Right lobe of liver (tissue), 6 donors: ENCODE measurements at regions not wholly inside any gene's neighbourhood (a gene's known extent, or its start where the extent isn't known, plus 50 kb on each side); places are given as distances from the start of the nearest gene placed in this dataset.

Source experiments
- ATAC-seq, 4 donors: fragments of 200-7000 bp; cut with Tn5 transposase; one replicate each; pipeline ENCODE4 v1.9.1; 2020; ENCODE audit warnings: mild to moderate bottlenecking in 4 of 4, moderate library complexity in 4 of 4
- DNase-seq, 3 donors: peaks; one replicate each; pipeline ENCODE4 v3.0.0-alpha.2; 2020
- H3K27ac ChIP-seq, 3 donors: fragments of 200-600 bp; one replicate each; pipeline ENCODE4 v1.8.0; 2022
- H3K27me3 ChIP-seq, 2 donors: fragments of 200-600 bp; one replicate each; pipeline ENCODE4 v1.8.0; 2022
- H3K36me3 ChIP-seq, 4 donors: fragments of 200-600 bp; sonication (generic) in 1 of 4; one replicate each; pipeline versions ENCODE4 v1.5.1 to v1.8.0; 2017 to 2022; ENCODE audit warnings: control low read depth in 1 of 4
- H3K4me1 ChIP-seq, 4 donors: fragments of 200-600 bp; sonication (generic) in 1 of 4; one replicate each; pipeline versions ENCODE4 v1.5.1 to v1.8.0; 2017 to 2022; ENCODE audit warnings: control low read depth in 1 of 4
- H3K4me3 ChIP-seq, 3 donors: fragments of 200-600 bp; one replicate each; pipeline ENCODE4 v1.8.0; 2022
- H3K9me3 ChIP-seq, 4 donors: fragments of 200-600 bp; sonication (generic) in 1 of 4; one replicate each; pipeline versions ENCODE4 v1.5.1 to v1.8.0; 2017 to 2022; ENCODE audit warnings: control low read depth in 1 of 4
- POLR2A ChIP-seq: fragments of 450-650 bp; IDR thresholded peaks from one replicate; pipeline ENCODE4 v1.6.1; 2017; ENCODE audit warnings: antibody characterized with exemption, mild to moderate bottlenecking
- WGBS: methylation state at CpG from one replicate; pipeline ENCODE4 v1.1.6; 2018; ENCODE audit warnings: low coverage, low lambda C conversion rate; ENCODE audit not compliant: insufficient coverage; ENCODE audit errors: missing lambda C conversion rate; 5-methylcytosine and 5-hydroxymethylcytosine counted together
- intact Hi-C, 2 donors: fragments of 100-400 bp; cut with DNase I; formaldehyde crosslinking; loops; one replicate each; pipeline versions ENCODE4 v1.11.2 to v1.14.1; 2022
- TF ChIP-seq, protein P1 (sequence below), 4 donors: fragments of 200-600 bp in 3 of 4; fragments of 450-650 bp in 1 of 4; IDR thresholded peaks; one replicate each; pipeline versions ENCODE4 v1.5.1 to v1.8.0; 2016 to 2022; ENCODE audit warnings: antibody characterized with exemption in 4 of 4, mild to moderate bottlenecking in 2 of 4
- donor health status: DM: no; HTN: yes; CAD: no.
- donor health status: DM: no; HTN: no; CAD: no.
- donor health status: DM: no; HTN: no; CAD: no.
- donor health status: DM: no; HTN: yes; CAD: no.
- donor health status: DM: no; HTN: yes; CAD: no.

DNA sequence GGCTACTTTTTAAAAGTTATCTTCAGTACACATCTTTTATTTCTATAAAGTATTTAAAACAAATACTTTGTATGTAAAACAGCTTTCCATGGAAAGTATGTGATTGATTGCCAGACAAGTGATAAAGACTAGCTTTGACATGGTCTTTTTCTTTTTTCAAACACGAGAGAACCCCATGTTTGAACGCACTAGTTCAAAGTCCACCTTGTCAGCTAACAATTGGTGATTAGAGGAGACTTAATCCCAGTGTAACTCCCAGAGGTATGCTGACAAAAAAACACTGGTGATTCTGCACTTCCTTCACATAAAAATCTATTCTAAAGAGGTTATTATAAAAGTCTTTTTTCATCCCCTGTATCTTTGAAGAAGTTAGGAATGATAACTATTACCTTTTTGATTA lies 438.1 kb downstream of the GJA1 start:
- no peak for TF ChIP-seq POLR2A
- H3K27ac ChIP-seq, result no peak overlapping the region
- H3K4me1 ChIP-seq, result no peaks in the 10 kb centered on the region
- H3K36me3 ChIP-seq, result no peaks in the 10 kb centered on the region
- 25% methylated on average over 2 of the region's 2 CpGs for WGBS
- H3K9me3 ChIP-seq, result no peaks in the 10 kb centered on the region
- ATAC-seq, result no peak
- no peak for DNase-seq
- H3K4me3 ChIP-seq, result no peak overlapping the region
- H3K27me3 ChIP-seq, result no peaks in the 10 kb centered on the region
- intact Hi-C loops, result no loop called here

GRCh38 chr6:121876721-121877120 lies 441.3 kb downstream of the GJA1 start:
- intact Hi-C loops, result no loop called here
- no peaks in the 10 kb centered on the region for H3K36me3 ChIP-seq
- no peaks in the 10 kb centered on the region for H3K9me3 ChIP-seq
- no peaks in the 10 kb centered on the region for H3K4me1 ChIP-seq
- no peaks in the 10 kb centered on the region for H3K27me3 ChIP-seq
- no peak overlapping the region for H3K27ac ChIP-seq
- TF ChIP-seq POLR2A, result no peak
- TF ChIP-seq, protein P1, sequence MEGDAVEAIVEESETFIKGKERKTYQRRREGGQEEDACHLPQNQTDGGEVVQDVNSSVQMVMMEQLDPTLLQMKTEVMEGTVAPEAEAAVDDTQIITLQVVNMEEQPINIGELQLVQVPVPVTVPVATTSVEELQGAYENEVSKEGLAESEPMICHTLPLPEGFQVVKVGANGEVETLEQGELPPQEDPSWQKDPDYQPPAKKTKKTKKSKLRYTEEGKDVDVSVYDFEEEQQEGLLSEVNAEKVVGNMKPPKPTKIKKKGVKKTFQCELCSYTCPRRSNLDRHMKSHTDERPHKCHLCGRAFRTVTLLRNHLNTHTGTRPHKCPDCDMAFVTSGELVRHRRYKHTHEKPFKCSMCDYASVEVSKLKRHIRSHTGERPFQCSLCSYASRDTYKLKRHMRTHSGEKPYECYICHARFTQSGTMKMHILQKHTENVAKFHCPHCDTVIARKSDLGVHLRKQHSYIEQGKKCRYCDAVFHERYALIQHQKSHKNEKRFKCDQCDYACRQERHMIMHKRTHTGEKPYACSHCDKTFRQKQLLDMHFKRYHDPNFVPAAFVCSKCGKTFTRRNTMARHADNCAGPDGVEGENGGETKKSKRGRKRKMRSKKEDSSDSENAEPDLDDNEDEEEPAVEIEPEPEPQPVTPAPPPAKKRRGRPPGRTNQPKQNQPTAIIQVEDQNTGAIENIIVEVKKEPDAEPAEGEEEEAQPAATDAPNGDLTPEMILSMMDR (IDR thresholded peaks at IDR 0.05), result no peak
- no peak overlapping the region for H3K4me3 ChIP-seq
- ATAC-seq (no peak), DNase-seq (no peak)

DNA sequence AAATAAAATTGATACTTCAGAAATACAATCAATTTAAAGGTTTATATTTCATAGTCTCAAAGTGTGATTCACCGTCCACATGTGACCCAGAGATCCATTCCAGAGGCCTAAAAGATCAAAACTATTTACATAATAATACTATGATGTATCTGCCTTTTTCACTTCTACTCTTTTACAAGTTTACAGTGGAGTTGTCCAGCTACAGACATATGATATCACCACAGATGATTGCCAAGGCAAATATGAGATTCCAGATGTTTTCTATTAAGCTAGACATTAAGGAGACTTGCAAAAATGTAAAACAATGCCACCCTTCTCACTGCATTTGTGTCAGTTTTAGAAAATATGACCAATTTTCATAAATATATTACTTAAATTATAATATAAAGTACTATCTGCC lies 443.7 kb downstream of the GJA1 start:
- no peak overlapping the region for H3K4me3 ChIP-seq
- intact Hi-C loops, result no loop called here
- TF ChIP-seq, protein P1 (IDR thresholded peaks at IDR 0.05), result no peak
- no peak for TF ChIP-seq POLR2A
- H3K9me3 ChIP-seq, result no peaks in the 10 kb centered on the region
- no peaks in the 10 kb centered on the region for H3K27me3 ChIP-seq
- DNase-seq (no peak), ATAC-seq (no peak)
- H3K36me3 ChIP-seq, result no peaks in the 10 kb centered on the region
- no peak overlapping the region for H3K27ac ChIP-seq
- 37% methylated on average over 1 of the region's 1 CpG for WGBS
- H3K4me1 ChIP-seq, result no peaks in the 10 kb centered on the region

GRCh38 chr6:121880831-121881230 lies 445.4 kb downstream of the GJA1 start:
- ATAC-seq (no peak), DNase-seq (no peak)
- Histone ChIP-seq H3K4me1 (no peaks in the 10 kb centered on the region), H3K4me3 (no peak overlapping the region), H3K36me3 (no peaks in the 10 kb centered on the region), H3K27ac (no peak overlapping the region), H3K27me3 (no peaks in the 10 kb centered on the region), H3K9me3 (no peaks in the 10 kb centered on the region)
- intact Hi-C loops, result no loop called here
- TF ChIP-seq, protein P1 (IDR thresholded peaks at IDR 0.05), result no peak
- no peak for TF ChIP-seq POLR2A

DNA sequence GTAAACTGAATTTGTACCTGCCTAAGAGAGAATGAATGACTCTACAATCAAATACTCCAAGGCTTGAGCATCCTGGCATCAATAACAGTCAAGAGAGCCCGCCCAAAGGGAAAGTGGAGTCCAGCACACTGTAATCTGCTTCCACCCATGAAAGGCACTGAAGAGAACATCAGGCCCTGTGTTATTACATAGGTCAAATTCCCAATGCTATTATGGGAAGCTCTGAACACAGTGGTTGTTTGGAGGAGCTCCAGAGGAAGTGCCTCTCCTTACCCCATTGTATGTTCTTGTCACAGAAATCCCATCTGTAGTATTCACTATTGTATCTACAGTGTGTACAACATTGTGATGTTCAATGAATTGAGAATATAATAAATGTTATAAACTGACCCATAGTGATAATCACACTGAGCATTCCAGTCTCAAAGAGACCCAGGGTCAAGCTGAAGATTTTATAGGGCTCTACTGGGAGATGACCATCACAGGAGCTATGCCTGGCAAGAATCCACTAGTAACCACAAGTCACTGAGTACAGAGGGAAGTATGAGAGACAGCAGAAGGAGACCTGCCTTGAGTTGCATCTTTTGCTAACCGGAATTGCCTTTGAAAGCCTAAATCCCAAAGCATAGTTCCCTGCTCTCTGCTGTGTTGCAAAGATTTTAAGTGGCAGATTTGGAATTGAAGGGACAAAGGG lies 446.7 kb downstream of the GJA1 start:
- WGBS, result 40% methylated on average over 2 of the region's 2 CpGs
- intact Hi-C loops, result no loop called here
- ATAC-seq, result no peak
- no peaks in the 10 kb centered on the region for H3K4me1 ChIP-seq
- no peaks in the 10 kb centered on the region for H3K27me3 ChIP-seq
- H3K36me3 ChIP-seq, result no peaks in the 10 kb centered on the region
- no peak overlapping the region for H3K4me3 ChIP-seq
- TF ChIP-seq POLR2A, result no peak
- TF ChIP-seq, protein P1 (IDR thresholded peaks at IDR 0.05), result no peak
- no peak for DNase-seq
- H3K27ac ChIP-seq, result no peak overlapping the region
- no peaks in the 10 kb centered on the region for H3K9me3 ChIP-seq
